CD14-positive monocyte (primary cell): ENCODE measurements at regions not wholly inside any gene's neighbourhood (a gene's known extent, or its start where the extent isn't known, plus 50 kb on each side); places are given as distances from the start of the nearest gene placed in this dataset.

Source experiments
- DNase-seq, 3 donors: peaks; one replicate each; pipeline ENCODE4 v3.0.0-alpha.2; 2011 to 2022
- H2AFZ ChIP-seq: 2 replicates; pipeline ENCODE4 v1.6.0; 2012; ENCODE audit warnings: mild to moderate bottlenecking, low read depth, low read length, inconsistent platforms; ENCODE audit not compliant: insufficient read depth, poor library complexity, severe bottlenecking
- H3K27ac ChIP-seq, 2 donors: 1 replicate in 1 of 2; 2 replicates in 1 of 2; pipeline ENCODE4 v1.5.1; 2012 to 2013; ENCODE audit warnings: low read length in 2 of 2, control low read depth in 1 of 2, inconsistent platforms in 1 of 2, low read depth in 1 of 2, mild to moderate bottlenecking in 1 of 2
- H3K27me3 ChIP-seq, 2 donors: one replicate each; pipeline versions ENCODE4 v1.6.0 to v1.6.1; 2011 to 2013; ENCODE audit warnings: low read length in 2 of 2; ENCODE audit not compliant: control insufficient read depth in 2 of 2, insufficient read depth in 2 of 2
- H3K36me3 ChIP-seq, 2 donors: replicated peaks in 1 of 2; 1 replicate in 1 of 2; 2 replicates in 1 of 2; pipeline versions ENCODE4 v1.5.1 to v1.6.1; 2012 to 2013; ENCODE audit warnings: low read length in 2 of 2, control low read depth in 1 of 2, inconsistent platforms in 1 of 2, mild to moderate bottlenecking in 1 of 2; ENCODE audit not compliant: insufficient read depth in 2 of 2, control insufficient read depth in 1 of 2
- H3K4me1 ChIP-seq, 2 donors: 1 replicate in 1 of 2; 2 replicates in 1 of 2; pipeline versions ENCODE4 v1.5.1 to v1.6.1; 2012 to 2013; ENCODE audit warnings: low read length in 2 of 2, control low read depth in 1 of 2, inconsistent platforms in 1 of 2, mild to moderate bottlenecking in 1 of 2, moderate library complexity in 1 of 2; ENCODE audit not compliant: insufficient read depth in 2 of 2, control insufficient read depth in 1 of 2
- H3K4me2 ChIP-seq: replicated peaks from 2 replicates; pipeline ENCODE3; 2012; ENCODE audit warnings: low read length, moderate library complexity, mild to moderate bottlenecking; ENCODE audit not compliant: poor library complexity, severe bottlenecking; ENCODE audit errors: extremely low read depth
- H3K4me3 ChIP-seq, 3 experiments: fragments of 200-600 bp in 1 of 3; sonication (generic) in 1 of 3; replicated peaks in 1 of 3; 1 replicate in 2 of 3; 2 replicates in 1 of 3; pipeline ENCODE4 v1.5.1; 2011 to 2013; ENCODE audit warnings: low read length in 3 of 3, mild to moderate bottlenecking in 3 of 3, control low read depth in 2 of 3, low read depth in 2 of 3, inconsistent platforms in 1 of 3, moderate library complexity in 1 of 3
- H3K79me2 ChIP-seq: 2 replicates; pipeline ENCODE4 v1.6.0; 2012; ENCODE audit warnings: mild to moderate bottlenecking, control low read depth, inconsistent platforms, low read length, moderate library complexity; ENCODE audit not compliant: insufficient read depth
- H3K9ac ChIP-seq: 2 replicates; pipeline ENCODE4 v1.6.0; 2017; ENCODE audit warnings: low read length, mild to moderate bottlenecking; ENCODE audit not compliant: insufficient read depth, poor library complexity, severe bottlenecking
- H3K9me3 ChIP-seq, 2 donors: replicated peaks in 1 of 2; 1 replicate in 1 of 2; 2 replicates in 1 of 2; pipeline versions ENCODE4 v1.5.1 to v1.6.1; 2012 to 2013; ENCODE audit warnings: low read length in 2 of 2, control low read depth in 1 of 2; ENCODE audit not compliant: control insufficient read depth in 1 of 2, insufficient read depth in 1 of 2
- H4K20me1 ChIP-seq: 2 replicates; pipeline ENCODE4 v1.6.0; 2012; ENCODE audit warnings: mild to moderate bottlenecking, low read length, control low read depth, moderate library complexity; ENCODE audit not compliant: insufficient read depth
- H3K27ac Mint-ChIP-seq, 7 donors: one replicate each; pipeline ENCODE4 v1.8.0; 2020; ENCODE audit warnings: mild to moderate bottlenecking in 7 of 7, mixed read lengths in 7 of 7, moderate library complexity in 6 of 7, inconsistent platforms in 2 of 7
- H3K27me3 Mint-ChIP-seq, 3 donors: one replicate each; pipeline ENCODE4 v1.8.0; 2021 to 2022; ENCODE audit warnings: low read depth in 3 of 3, mild to moderate bottlenecking in 3 of 3, mixed read lengths in 3 of 3, moderate library complexity in 3 of 3, inconsistent platforms in 1 of 3
- H3K36me3 Mint-ChIP-seq, 2 donors: one replicate each; pipeline ENCODE4 v1.8.0; 2020; ENCODE audit warnings: mixed read lengths in 2 of 2, inconsistent platforms in 1 of 2, mild to moderate bottlenecking in 1 of 2
- H3K4me1 Mint-ChIP-seq: one replicate; pipeline ENCODE4 v1.8.0; 2020; ENCODE audit warnings: mild to moderate bottlenecking, mixed read lengths
- H3K4me3 Mint-ChIP-seq, 2 donors: one replicate each; pipeline ENCODE4 v1.8.0; 2020; ENCODE audit warnings: mild to moderate bottlenecking in 2 of 2, mixed read lengths in 2 of 2, moderate library complexity in 1 of 2
- H3K9me3 Mint-ChIP-seq, 7 donors: one replicate each; pipeline ENCODE4 v1.8.0; 2020 to 2022; ENCODE audit warnings: mixed read lengths in 7 of 7, mild to moderate bottlenecking in 6 of 7, moderate library complexity in 6 of 7, inconsistent platforms in 2 of 7
- WGBS: methylation state at CpG from one replicate; pipeline ENCODE4 v1.1.5; 2013; ENCODE audit warnings: missing lambda C conversion rate; ENCODE audit not compliant: insufficient coverage; 5-methylcytosine and 5-hydroxymethylcytosine counted together
- intact Hi-C, 2 donors: fragments of 100-400 bp; cut with micrococcal nuclease; formaldehyde crosslinking; loops; one replicate each; pipeline versions ENCODE4 v1.15.0 to v1.15.1; 2023
- TF ChIP-seq, protein P1 (sequence below): fragments of 200-600 bp; IDR thresholded peaks from one replicate; pipeline ENCODE4 v1.8.0; 2022; ENCODE audit warnings: antibody characterized with exemption, mild to moderate bottlenecking

GRCh38 chr11:70512716-70513115 lies 114.4 kb downstream of the CTTN start:
- Mint-ChIP-seq H3K27me3 (peaks cover 2 to 13% (median 4%) of the 10 kb centered on the region in 3 donors), H3K4me3 (no peak overlapping the region), H3K27ac (no peak overlapping the region), H3K36me3 (no peaks in the 10 kb centered on the region), H3K4me1 (no peaks in the 10 kb centered on the region), H3K9me3 (peaks cover 8 to 24% (median 21%) of the 10 kb centered on the region in 7 donors)
- H4K20me1 ChIP-seq: no peaks in the 10 kb centered on the region
- no peak overlapping the region for H3K4me2 ChIP-seq
- intact Hi-C loops: no loop called here
- no peak overlapping the region for H3K4me3 ChIP-seq
- no peaks in the 10 kb centered on the region for H3K36me3 ChIP-seq
- H3K27ac ChIP-seq: no peak overlapping the region
- TF ChIP-seq, protein P1, sequence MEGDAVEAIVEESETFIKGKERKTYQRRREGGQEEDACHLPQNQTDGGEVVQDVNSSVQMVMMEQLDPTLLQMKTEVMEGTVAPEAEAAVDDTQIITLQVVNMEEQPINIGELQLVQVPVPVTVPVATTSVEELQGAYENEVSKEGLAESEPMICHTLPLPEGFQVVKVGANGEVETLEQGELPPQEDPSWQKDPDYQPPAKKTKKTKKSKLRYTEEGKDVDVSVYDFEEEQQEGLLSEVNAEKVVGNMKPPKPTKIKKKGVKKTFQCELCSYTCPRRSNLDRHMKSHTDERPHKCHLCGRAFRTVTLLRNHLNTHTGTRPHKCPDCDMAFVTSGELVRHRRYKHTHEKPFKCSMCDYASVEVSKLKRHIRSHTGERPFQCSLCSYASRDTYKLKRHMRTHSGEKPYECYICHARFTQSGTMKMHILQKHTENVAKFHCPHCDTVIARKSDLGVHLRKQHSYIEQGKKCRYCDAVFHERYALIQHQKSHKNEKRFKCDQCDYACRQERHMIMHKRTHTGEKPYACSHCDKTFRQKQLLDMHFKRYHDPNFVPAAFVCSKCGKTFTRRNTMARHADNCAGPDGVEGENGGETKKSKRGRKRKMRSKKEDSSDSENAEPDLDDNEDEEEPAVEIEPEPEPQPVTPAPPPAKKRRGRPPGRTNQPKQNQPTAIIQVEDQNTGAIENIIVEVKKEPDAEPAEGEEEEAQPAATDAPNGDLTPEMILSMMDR: no peak
- peaks cover 5 to 19% of the 10 kb centered on the region in 2 donors for H3K9me3 ChIP-seq
- DNase-seq: no peak
- no peaks in the 10 kb centered on the region for H3K79me2 ChIP-seq
- no peak overlapping the region for H2AFZ ChIP-seq
- no peak overlapping the region for H3K9ac ChIP-seq
- H3K27me3 ChIP-seq: no peaks in the 10 kb centered on the region
- H3K4me1 ChIP-seq: no peaks in the 10 kb centered on the region

DNA sequence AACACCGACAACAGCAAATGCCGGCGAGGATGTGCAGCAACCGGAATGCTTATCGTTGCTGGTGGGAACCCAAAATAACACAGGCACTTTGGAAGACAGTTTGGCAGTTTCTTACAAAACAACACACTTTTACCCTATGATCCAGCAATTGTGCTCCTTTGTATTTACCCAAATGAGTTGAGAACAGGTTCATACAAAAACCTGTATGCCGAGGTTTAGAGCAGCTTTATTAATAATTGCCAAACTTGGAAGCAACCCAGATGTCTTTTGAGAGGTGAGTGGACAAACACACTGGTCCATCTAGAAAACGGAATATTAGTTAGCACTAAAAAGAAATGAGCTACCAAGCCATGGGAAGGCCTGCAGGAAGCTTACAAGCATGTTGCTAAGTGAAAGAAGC lies 118.9 kb downstream of the CTTN start:
- no peak overlapping the region for H3K4me2 ChIP-seq
- no peaks in the 10 kb centered on the region for H3K36me3 ChIP-seq
- H3K79me2 ChIP-seq: no peaks in the 10 kb centered on the region
- TF ChIP-seq, protein P1: no peak
- no peaks in the 10 kb centered on the region for H4K20me1 ChIP-seq
- Mint-ChIP-seq H3K27ac (no peak overlapping the region), H3K4me1 (no peaks in the 10 kb centered on the region), H3K36me3 (no peaks in the 10 kb centered on the region), H3K27me3 (peaks cover 4 to 14% (median 4%) of the 10 kb centered on the region in 3 donors), H3K9me3 (peaks cover 6 to 18% (median 11%) of the 10 kb centered on the region in 7 donors), H3K4me3 (no peak overlapping the region)
- peaks cover 3 to 14% of the 10 kb centered on the region in 2 donors for H3K9me3 ChIP-seq
- H2AFZ ChIP-seq: no peak overlapping the region
- H3K27ac ChIP-seq: no peak overlapping the region
- no peak for DNase-seq
- no peak overlapping the region for H3K4me3 ChIP-seq
- H3K27me3 ChIP-seq: no peaks in the 10 kb centered on the region
- no peak overlapping the region for H3K9ac ChIP-seq
- no peaks in the 10 kb centered on the region for H3K4me1 ChIP-seq
- WGBS: 98% methylated on average over 6 of the region's 7 CpGs
- intact Hi-C loops: no loop called here
